Lung (tissue), 11 donors: ENCODE measurements at regions not wholly inside any gene's neighbourhood (a gene's known extent, or its start where the extent isn't known, plus 50 kb on each side); places are given as distances from the start of the nearest gene placed in this dataset.

ENCODE experiments used
- ATAC-seq: fragments of 200-7000 bp; cut with Tn5 transposase; one replicate; pipeline ENCODE4 v1.9.1; 2020; ENCODE audit warnings: moderate number of reproducible peaks; ENCODE audit not compliant: insufficient read depth, low FRiP score
- DNase-seq, 3 donors: peaks; one replicate each; pipeline ENCODE4 v3.0.0-alpha.2; 2013 to 2017
- H3K27ac ChIP-seq, 2 donors: one replicate each; pipeline ENCODE4 v1.5.1; 2013; ENCODE audit warnings: mild to moderate bottlenecking in 2 of 2, moderate library complexity in 2 of 2, control low read depth in 1 of 2, inconsistent platforms in 1 of 2, low read depth in 1 of 2, low read length in 1 of 2
- H3K27me3 ChIP-seq, 3 donors: one replicate each; pipeline ENCODE4 v1.5.1; 2013; ENCODE audit warnings: low read length in 2 of 3; ENCODE audit not compliant: control insufficient read depth in 3 of 3, insufficient read depth in 3 of 3
- H3K36me3 ChIP-seq, 4 donors: one replicate each; pipeline ENCODE4 v1.5.1; 2013; ENCODE audit warnings: low read length in 4 of 4, mild to moderate bottlenecking in 1 of 4, moderate library complexity in 1 of 4; ENCODE audit not compliant: control insufficient read depth in 4 of 4, insufficient read depth in 4 of 4
- H3K4me1 ChIP-seq, 5 donors: one replicate each; pipeline ENCODE4 v1.5.1; 2013; ENCODE audit warnings: low read length in 5 of 5, mild to moderate bottlenecking in 2 of 5, moderate library complexity in 1 of 5; ENCODE audit not compliant: control insufficient read depth in 5 of 5, insufficient read depth in 5 of 5
- H3K4me3 ChIP-seq: one replicate; pipeline ENCODE4 v1.5.1; 2013; ENCODE audit warnings: mild to moderate bottlenecking, control low read depth, moderate library complexity
- H3K9ac ChIP-seq, 2 donors: one replicate each; pipeline ENCODE4 v1.5.1; 2013; ENCODE audit warnings: low read length in 2 of 2, control low read depth in 1 of 2; ENCODE audit not compliant: insufficient read depth in 1 of 2
- H3K9me3 ChIP-seq, 4 donors: one replicate each; pipeline ENCODE4 v1.5.1; 2013; ENCODE audit warnings: low read length in 3 of 4, mild to moderate bottlenecking in 1 of 4, moderate library complexity in 1 of 4; ENCODE audit not compliant: control insufficient read depth in 4 of 4, insufficient read depth in 3 of 4
- WGBS, 2 donors: extraction: QIAGEN DNeasy Blood & Tissue Kit; methylation state at CpG; one replicate each; pipeline ENCODE4 v1.1.7; 2013; 5-methylcytosine and 5-hydroxymethylcytosine counted together
- TF ChIP-seq, protein P1 (sequence below): IDR thresholded peaks from 2 replicates; pipeline ENCODE4 v1.5.1; 2012; ENCODE audit warnings: mild to moderate bottlenecking; ENCODE audit errors: control extremely low read depth, extremely low read depth
- donor health status: control.
- donor health status: control.
- donor health status: Bipolar disorder and iron deficiency.
- donor health status: healthy.
- donor health status: DM: yes; HTN: yes; CAD: no.

DNA sequence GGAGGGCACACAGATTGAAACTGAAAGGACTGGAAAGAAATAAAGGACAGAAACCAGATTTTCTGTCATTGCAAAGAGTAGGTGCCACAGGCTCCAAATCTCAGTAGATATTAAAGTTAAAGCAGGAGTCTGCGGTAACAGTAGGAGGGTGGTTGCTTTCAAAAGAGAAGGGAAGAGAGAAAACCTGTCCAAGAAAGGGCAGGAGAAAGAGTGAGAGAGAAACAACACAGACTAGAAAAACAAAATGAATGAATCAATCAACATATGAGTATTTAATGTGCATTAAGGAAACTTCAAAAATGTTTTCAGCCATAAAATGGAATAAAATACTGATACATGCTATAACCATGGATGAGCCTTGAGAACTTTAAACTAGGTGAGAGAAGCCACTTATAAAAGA is 143.1 kb upstream of the CTAGE1 start:
- no peaks in the 10 kb centered on the region for H3K9me3 ChIP-seq
- H3K27me3 ChIP-seq, result no peaks in the 10 kb centered on the region
- no peaks in the 10 kb centered on the region for H3K36me3 ChIP-seq
- H3K4me1 ChIP-seq, result peaks cover 2 to 48% (median 8%) of the 10 kb centered on the region in 5 donors
- no peak overlapping the region for H3K9ac ChIP-seq
- ATAC-seq (no peak), DNase-seq (no peak)
- peak overlapping the region in 1 of 2 donors; percentile 91 for H3K27ac ChIP-seq
- TF ChIP-seq, protein P1, sequence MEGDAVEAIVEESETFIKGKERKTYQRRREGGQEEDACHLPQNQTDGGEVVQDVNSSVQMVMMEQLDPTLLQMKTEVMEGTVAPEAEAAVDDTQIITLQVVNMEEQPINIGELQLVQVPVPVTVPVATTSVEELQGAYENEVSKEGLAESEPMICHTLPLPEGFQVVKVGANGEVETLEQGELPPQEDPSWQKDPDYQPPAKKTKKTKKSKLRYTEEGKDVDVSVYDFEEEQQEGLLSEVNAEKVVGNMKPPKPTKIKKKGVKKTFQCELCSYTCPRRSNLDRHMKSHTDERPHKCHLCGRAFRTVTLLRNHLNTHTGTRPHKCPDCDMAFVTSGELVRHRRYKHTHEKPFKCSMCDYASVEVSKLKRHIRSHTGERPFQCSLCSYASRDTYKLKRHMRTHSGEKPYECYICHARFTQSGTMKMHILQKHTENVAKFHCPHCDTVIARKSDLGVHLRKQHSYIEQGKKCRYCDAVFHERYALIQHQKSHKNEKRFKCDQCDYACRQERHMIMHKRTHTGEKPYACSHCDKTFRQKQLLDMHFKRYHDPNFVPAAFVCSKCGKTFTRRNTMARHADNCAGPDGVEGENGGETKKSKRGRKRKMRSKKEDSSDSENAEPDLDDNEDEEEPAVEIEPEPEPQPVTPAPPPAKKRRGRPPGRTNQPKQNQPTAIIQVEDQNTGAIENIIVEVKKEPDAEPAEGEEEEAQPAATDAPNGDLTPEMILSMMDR, result no peak
- 67 to 89% methylated on average over 1 of the region's 1 CpG for WGBS, 2 donors
- H3K4me3 ChIP-seq, result no peak overlapping the region

DNA sequence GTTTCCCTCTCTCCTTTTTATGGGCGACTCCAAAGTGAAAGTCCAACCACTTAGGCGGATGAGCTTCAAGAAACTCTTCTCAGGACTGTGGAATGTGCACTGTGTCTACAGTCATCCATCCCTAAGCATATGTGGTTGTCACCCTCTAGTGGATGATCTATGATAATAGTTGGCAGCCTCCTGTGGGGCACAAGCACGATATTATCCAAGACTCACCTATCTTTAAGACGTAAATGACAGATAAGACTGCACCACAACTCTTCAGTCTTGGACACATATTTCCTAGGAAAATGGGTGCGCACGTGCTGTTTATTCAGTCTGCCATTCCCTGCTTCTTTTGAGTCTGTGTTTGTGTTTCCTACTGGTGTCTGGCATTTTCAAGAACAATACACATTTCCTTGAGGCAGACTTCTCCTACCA is 145.5 kb upstream of the CTAGE1 start:
- Histone ChIP-seq H3K9ac (no peak overlapping the region), H3K27ac (peak overlapping the region; percentile 24 to 77), H3K36me3 (no peaks in the 10 kb centered on the region), H3K27me3 (no peaks in the 10 kb centered on the region), H3K9me3 (no peaks in the 10 kb centered on the region), H3K4me1 (peaks cover 0 to 33% (median 5%) of the 10 kb centered on the region in 5 donors), H3K4me3 (no peak overlapping the region)
- ATAC-seq, result peak; percentile 73
- peak; percentile 60 to 93 (median 89) for DNase-seq
- WGBS, 2 donors, result 3 to 6% methylated on average over 6 of the region's 6 CpGs
- TF ChIP-seq, protein P1, result peak; percentile 62

DNA sequence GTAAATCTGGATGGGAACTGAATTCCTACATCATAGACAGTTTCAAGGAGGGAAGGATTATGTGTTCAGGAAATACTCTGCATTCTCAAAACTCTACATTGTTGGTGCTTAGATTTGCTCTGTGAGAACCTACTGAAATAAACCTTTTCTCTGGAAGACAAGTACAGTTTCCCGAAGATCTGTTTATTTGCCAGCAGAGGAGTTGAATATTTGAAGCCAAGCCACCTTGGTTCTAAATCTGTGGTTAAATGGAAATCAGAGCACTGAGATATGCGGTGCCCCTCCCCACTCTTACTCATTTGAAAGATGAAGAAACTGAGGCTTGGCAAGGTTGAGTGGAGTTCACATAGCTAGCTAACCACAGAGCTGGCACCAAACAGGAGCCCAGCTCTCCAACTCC is 146.3 kb upstream of the CTAGE1 start:
- H3K9ac ChIP-seq, result no peak overlapping the region
- H3K4me3 ChIP-seq, result no peak overlapping the region
- ATAC-seq (no peak), DNase-seq (no peak)
- H3K9me3 ChIP-seq, result no peaks in the 10 kb centered on the region
- H3K27me3 ChIP-seq, result no peaks in the 10 kb centered on the region
- H3K36me3 ChIP-seq, result no peaks in the 10 kb centered on the region
- WGBS, 2 donors, result 56 to 71% methylated on average over 2 of the region's 2 CpGs
- TF ChIP-seq, protein P1, result no peak
- H3K27ac ChIP-seq, result no peak overlapping the region
- peaks cover 0 to 29% (median 5%) of the 10 kb centered on the region in 5 donors for H3K4me1 ChIP-seq
